CD4-positive, alpha-beta T cell treated with Interleukin-12 subunit alpha and Interleukin-12 subunit beta, for 1 hour (primary cell): ENCODE measurements at regions not wholly inside any gene's neighbourhood (a gene's known extent, or its start where the extent isn't known, plus 50 kb on each side); places are given as distances from the start of the nearest gene placed in this dataset.

Experiments used
- DNase-seq: peaks from one replicate; pipeline ENCODE4 v3.0.0-alpha.2; 2020

- no peak for DNase-seq
These were observed 468.0 kb upstream of the POU3F2 start for GRCh38 chr6:98366371-98366770.

DNA sequence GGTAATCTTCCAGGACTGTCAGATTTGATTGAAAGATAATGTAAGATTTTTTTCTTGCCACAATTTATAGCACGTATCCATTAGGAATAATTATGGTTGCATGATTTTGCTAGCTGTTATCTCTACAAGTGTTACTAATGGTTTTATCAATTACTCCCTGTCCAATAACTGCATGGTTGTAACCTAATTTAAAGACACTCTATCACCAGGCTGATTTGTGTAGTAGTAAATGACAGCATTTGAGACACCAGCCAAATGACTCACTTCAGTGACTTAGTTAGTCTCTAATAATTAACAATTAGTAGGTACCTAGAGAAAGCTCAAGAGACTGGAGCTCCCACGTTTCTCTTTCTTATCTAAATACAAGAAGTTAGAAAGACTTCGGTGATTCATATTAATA lies 453.8 kb upstream of the POU3F2 start:
- DNase-seq = no peak

GRCh38 chr6:98382246-98382645 lies 452.1 kb upstream of the POU3F2 start:
- DNase-seq = no peak

DNA sequence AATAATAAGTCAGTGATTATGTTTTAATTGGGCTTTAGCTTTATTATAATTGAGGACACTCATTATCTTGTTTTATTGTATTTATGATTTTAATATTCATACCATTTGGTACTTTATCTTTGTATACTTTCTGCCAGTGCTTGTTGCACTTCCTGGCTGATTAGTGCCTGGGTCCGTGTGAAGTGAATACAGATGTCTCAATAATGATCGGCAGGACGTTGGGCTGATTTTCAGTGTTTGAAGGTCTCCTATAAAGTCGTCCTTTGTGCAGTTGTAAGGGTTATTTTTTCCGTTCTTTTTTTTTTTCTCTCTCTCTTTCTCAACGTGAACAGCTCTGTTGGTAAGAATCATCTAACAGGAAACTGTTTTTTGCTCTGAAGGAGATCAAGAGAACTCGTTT lies 450.0 kb upstream of the POU3F2 start:
- no peak for DNase-seq

- DNase-seq = no peak
These were observed 449.6 kb upstream of the POU3F2 start for GRCh38 chr6:98384801-98385200.

- no peak for DNase-seq
These were observed 438.7 kb upstream of the POU3F2 start for GRCh38 chr6:98395610-98396166.

DNA sequence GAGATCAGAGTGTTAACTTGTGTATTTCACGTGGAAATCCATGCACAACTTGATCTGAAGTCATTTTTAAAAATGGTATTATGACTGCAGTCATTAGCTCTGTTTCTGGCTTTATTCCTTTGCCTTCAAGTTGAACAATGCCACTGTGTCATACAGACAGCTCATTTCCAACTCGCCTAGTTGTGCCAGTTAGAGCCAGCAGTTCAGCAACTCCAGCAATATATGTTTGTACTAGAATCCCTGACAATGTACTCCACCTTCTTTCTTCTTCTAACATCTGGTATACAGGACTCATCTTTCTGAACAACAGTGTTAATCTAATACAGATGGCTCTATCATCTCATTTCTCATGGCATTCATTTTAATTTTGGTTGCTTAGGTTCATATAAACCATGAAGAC lies 418.3 kb upstream of the POU3F2 start:
- DNase-seq = no peak

- DNase-seq = peak; percentile 5
These were observed 417.7 kb upstream of the POU3F2 start for GRCh38 chr6:98416497-98417158.

GRCh38 chr6:98433325-98434056 lies 400.9 kb upstream of the POU3F2 start:
- no peak for DNase-seq

GRCh38 chr6:98443633-98444032 lies 390.7 kb upstream of the POU3F2 start:
- no peak for DNase-seq

GRCh38 chr6:98452685-98453084 lies 381.7 kb upstream of the POU3F2 start:
- no peak for DNase-seq

DNA sequence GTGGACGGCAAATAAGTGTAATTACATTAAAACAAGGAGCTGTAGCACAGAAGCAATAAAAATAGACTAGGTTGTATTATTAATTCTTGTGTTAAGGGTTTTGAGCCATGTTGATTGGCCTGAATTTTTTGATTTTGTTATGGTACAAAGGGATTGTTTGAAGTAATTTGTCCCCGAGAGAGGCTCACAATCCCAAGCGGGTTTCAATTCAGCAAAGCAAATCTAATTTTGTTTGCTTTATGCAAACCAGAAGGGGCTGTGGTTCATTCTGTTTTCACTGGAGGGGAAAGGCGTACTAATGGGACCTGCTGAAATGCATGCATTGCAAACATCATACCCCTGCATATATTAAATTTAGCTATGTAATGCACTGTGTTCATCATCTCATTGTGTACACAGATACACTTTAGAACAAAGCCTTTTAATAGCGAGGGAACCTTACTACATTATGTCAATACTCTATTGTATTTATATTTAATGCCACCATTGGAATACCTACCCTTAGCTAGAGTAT lies 379.5 kb upstream of the POU3F2 start:
- DNase-seq = no peak

DNA sequence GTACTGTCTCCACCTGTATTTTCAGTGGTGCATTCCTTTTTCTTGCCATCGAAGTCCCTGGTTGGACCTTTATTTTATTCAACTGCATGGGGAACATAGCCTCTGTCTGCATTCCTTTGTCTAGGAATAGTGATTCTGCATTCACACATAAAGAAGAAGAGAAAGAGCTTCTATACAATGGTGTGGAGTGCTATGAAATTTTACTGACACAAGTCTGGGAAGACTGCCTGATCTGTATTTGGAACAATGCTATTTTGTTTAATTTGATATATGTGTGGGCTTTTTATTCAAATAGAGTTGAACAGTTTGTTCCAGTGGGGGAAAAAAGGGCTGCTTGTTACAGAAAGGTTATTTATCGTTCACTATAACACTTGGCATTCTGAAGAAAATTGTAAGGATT lies 375.7 kb upstream of the POU3F2 start:
- DNase-seq = no peak

- DNase-seq = no peak
These were observed 371.1 kb upstream of the POU3F2 start for GRCh38 chr6:98463038-98464000.

- no peak for DNase-seq
These were observed 367.3 kb upstream of the POU3F2 start for GRCh38 chr6:98467091-98467490.

DNA sequence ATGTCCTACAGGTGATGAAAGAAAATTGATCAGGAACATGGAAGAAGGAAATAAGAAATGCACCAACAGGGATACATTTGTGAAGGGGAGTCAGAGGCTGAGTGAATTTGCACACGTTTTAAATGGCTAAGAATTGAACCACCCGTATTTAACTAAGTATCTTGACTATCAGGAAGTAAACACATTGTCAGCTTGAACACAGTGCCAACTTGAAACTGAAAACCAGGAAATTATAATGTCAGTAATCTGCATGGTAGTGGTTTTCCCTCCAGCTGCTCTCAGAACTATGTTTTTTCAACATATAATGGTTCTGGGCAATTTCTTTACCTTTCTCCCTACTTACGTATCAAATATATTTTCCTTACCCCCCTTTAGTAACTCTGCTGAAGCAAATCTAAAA lies 366.5 kb upstream of the POU3F2 start:
- no peak for DNase-seq

DNA sequence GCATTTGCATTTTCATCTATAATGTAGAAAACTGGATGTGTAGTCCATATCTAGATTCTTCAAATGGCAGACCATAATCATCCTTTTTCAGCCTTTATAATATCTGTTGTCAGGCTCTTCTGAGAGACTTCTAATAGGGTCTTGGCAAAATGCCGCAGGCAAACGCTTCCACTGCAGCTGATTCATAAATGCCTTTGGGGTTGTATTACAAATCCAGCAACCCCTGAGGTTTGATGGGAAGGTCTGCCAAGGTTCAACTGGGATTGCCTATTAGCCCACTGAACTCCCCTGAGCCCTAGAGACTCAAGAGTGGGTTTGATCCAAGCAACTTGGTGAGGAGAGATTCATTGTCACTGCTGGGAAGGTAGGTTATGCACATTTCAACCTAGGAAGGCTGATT lies 365.2 kb upstream of the POU3F2 start:
- no peak for DNase-seq

- DNase-seq = no peak
These were observed 363.6 kb upstream of the POU3F2 start for GRCh38 chr6:98470821-98471220.

GRCh38 chr6:98471444-98471843 lies 362.9 kb upstream of the POU3F2 start:
- DNase-seq = no peak

GRCh38 chr6:98477231-98477630 lies 357.1 kb upstream of the POU3F2 start:
- no peak for DNase-seq

GRCh38 chr6:98484696-98485095 lies 349.7 kb upstream of the POU3F2 start:
- DNase-seq = no peak

GRCh38 chr6:98485593-98485992 lies 348.8 kb upstream of the POU3F2 start:
- DNase-seq = no peak

DNA sequence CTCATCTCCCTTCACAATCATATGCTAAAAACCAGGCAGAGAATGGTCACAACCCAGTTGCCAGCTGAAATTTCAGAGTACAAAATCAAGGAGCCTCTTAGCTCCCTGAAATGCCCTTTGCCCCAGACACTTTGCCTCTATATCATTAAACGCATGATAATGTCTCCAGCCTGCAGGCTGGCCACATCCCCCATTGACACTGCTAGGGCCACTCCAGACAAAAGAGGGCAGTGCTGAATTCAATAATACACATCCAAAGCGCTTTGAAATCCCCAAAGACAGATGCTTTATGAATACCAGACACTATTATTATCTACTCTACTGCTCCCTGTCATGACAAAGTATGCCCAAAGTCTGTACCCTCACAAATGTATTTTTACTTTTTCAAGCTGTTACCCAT lies 348.3 kb upstream of the POU3F2 start:
- DNase-seq = no peak
